AG04449 (cell line): ENCODE measurements at regions not wholly inside any gene's neighbourhood (a gene's known extent, or its start where the extent isn't known, plus 50 kb on each side); places are given as distances from the start of the nearest gene placed in this dataset.
"Not testable (repeated sequence)": the region's sequence is repeated elsewhere in the genome, so short reads cannot be mapped to it uniquely, and the experiment has no call there.

Source experiments
- CTCF ChIA-PET: fragments of 350-600 bp; formaldehyde crosslinking; extraction: SDS; loops from one replicate; lab custom pipeline; 2021; ENCODE audit warnings: antibody characterized with exemption; lab: Yijun Ruan, JAX
- POLR2A ChIA-PET: fragments of 400-600, 350-600 bp; formaldehyde crosslinking; extraction: SDS; loops from one replicate; lab custom pipeline; 2020; ENCODE audit warnings: antibody characterized with exemption, inconsistent platforms; lab: Yijun Ruan, JAX
- DNase-seq: peaks from one replicate; pipeline ENCODE4 v3.0.0-alpha.2; 2010; ENCODE audit warnings: low read depth, low spot score
- H3K4me3 ChIP-seq: 2 replicates; pipeline ENCODE4 v1.5.1; 2011; ENCODE audit warnings: low read depth, mild to moderate bottlenecking, control low read depth, low read length
- TF ChIP-seq, protein P1 (sequence below): IDR thresholded peaks from one replicate; pipeline ENCODE4 v1.5.1; 2011; ENCODE audit warnings: mild to moderate bottlenecking, moderate library complexity, low read length, control low read depth, inconsistent platforms; ENCODE audit not compliant: insufficient read depth; ENCODE audit errors: missing control alignments

DNA sequence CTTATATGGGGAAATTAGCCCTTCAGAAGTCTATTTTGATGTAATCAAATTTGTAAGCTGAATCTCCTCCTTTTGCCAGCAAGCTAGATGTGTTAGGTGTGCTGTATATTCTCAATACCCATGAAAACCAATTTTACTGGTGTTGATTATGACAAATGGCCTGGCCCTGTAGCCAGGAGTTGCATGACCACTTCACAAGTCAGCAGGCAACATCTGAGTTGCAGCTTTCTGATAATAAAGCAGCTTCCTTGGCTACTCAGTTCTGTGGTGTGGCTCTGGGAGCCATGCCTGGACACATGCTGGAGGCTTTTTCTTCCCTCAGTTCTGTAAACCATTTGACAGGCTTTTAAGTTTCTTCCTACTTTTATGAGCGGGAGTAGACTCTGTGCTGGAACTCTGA, 154.1 kb upstream of the CXCL13 start:
- POLR2A ChIA-PET = no interaction called here
- DNase-seq = no peak
- CTCF ChIA-PET = no interaction called here
- TF ChIP-seq, protein P1, sequence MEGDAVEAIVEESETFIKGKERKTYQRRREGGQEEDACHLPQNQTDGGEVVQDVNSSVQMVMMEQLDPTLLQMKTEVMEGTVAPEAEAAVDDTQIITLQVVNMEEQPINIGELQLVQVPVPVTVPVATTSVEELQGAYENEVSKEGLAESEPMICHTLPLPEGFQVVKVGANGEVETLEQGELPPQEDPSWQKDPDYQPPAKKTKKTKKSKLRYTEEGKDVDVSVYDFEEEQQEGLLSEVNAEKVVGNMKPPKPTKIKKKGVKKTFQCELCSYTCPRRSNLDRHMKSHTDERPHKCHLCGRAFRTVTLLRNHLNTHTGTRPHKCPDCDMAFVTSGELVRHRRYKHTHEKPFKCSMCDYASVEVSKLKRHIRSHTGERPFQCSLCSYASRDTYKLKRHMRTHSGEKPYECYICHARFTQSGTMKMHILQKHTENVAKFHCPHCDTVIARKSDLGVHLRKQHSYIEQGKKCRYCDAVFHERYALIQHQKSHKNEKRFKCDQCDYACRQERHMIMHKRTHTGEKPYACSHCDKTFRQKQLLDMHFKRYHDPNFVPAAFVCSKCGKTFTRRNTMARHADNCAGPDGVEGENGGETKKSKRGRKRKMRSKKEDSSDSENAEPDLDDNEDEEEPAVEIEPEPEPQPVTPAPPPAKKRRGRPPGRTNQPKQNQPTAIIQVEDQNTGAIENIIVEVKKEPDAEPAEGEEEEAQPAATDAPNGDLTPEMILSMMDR = no peak
- H3K4me3 ChIP-seq = no peak overlapping the region

DNA sequence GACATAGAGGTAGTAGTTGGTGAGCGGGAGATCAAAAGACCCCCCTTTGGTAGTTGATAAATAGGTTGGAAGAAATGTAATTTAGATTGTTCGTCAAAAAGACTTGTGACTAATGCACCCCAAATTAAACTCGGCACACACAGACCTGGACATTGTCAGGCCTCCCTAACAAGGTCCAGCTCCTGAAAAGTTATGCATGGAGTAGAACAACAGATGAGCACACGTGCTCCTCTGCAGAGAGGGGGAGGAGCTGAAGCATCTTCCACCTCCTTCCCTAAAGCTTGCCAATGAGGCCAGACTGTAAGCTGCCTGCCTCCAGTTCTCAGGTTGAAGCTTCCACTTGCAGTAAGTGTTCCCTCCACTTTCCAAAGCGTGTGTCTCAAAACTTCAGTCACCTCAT, 153.5 kb upstream of the CXCL13 start:
- CTCF ChIA-PET, POLR2A ChIA-PET, H3K4me3 ChIP-seq, DNase-seq: not testable (repeated sequence)

DNA sequence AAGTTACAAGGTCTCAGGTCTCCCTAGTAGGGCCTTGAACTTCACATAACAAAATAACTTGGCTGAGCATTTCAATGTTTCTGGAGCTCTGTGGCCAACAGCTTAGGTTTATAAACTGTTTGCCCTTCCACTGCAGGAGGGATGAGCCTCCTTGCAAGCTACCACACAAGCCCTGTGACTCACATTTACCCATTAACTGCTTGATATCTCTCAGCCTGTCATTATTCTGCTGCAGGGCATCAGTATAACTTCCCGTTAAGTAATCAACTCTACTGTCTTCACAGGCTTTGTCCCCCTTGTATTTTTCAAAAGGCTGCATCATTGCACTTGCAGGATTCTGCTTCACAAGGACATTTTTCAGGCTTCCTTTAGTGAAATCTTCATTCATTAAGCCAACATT, 151.7 kb upstream of the CXCL13 start:
- POLR2A ChIA-PET = no interaction called here
- DNase-seq = no peak
- no peak overlapping the region for H3K4me3 ChIP-seq
- TF ChIP-seq, protein P1 = no peak
- CTCF ChIA-PET = no interaction called here

DNA sequence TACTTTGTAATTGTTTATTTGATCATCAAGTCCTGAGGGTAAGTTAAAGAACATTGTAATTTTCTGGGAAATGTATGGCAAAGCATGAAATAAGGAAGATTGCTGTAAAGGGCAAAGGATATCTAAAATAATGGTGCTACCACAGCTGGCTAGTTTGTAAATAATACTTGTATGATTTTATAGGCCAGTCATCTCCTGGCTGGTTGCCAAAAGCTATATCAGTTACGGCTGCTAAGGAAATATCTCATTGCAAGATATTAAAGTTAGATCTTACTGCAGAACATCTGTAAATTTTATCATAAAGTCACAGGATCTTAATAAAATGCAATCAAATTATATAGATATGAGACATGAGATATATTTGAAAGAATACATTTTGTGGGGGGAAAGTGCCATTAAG, 150.8 kb upstream of the CXCL13 start:
- TF ChIP-seq, protein P1 = no peak
- no peak overlapping the region for H3K4me3 ChIP-seq
- ChIA-PET CTCF (no interaction called here), POLR2A (no interaction called here)
- no peak for DNase-seq

DNA sequence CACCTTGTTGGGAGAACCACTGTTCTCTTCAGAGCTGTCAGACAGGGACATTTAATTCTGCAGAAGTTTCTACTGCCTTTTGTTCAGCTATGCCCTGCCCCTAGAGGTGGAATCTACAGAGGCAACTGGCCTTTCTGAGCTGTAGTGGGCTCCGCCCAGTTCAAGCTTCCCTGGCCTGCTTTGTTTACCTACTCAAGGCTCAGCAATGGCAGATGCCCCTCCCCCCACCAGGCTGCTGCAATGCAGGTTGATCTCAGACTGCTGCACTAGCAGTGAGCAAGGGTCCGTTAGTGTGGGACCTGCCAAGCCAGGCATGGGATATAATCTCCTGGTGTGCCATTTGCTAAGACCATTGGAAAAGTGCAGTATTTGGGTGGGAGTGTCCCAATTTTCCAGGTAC, 141.5 kb upstream of the CXCL13 start:
- CTCF ChIA-PET = interaction anchor here (1.7 to 5.9 kb wide), 3 partner anchors 40 to 155 kb away, joined by 4 to 44 read pairs (median 12); no protein-coding TSS in a partner anchor
- DNase-seq, H3K4me3 ChIP-seq, POLR2A ChIA-PET: not testable (repeated sequence)

DNA sequence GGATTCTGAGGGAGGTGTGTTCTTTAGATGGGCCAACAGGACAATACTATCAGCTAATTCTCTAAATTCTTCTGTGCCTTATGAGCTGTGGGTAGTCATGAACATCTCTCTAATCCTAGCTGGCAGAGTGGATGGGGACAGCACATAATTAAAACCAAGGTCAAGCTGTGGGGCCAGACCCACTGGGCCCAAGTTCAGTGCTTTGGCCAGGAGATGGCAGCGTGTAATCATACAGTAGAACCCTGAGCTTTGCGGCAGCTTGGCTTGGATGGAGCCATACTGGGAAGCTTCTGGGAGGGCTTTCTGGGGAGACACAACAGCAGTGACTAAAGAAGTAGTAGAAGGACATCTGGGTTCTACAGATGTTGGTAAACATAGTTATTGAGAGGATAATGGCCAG, 140.3 kb upstream of the CXCL13 start:
- ChIA-PET POLR2A (no interaction called here), CTCF (interaction anchor here (0.8 to 5.9 kb wide), 9 partner anchors 10 to 233 kb away, joined by 3 to 44 read pairs (median 5); no protein-coding TSS in a partner anchor)
- H3K4me3 ChIP-seq = no peak overlapping the region
- no peak for DNase-seq
- TF ChIP-seq, protein P1 = peak; percentile 42

DNA sequence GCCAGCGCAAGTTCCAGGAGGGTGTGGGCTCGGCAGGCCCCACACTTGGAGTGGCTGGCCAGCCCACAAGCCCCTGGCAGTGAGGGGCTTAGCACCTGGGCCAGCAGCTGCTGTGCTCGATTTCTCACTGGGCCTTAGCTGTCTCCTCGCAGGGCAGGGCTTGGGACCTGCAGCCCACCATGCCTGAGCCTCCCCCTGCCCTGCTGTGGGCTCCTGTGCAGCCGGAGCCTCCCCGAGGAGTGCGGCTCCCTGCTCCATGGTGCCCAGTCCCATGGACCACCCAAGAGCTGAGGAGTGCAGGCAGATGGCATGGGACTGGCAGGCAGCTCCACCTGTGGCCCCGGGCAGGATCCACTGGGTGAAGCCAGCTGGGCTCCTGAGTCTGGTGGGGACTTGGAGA, 139.2 kb upstream of the CXCL13 start:
- H3K4me3 ChIP-seq = no peak overlapping the region
- TF ChIP-seq, protein P1 = no peak
- CTCF ChIA-PET = interaction anchor here (1.4 to 5.9 kb wide), 6 partner anchors 9 to 232 kb away, joined by 3 to 44 read pairs (median 8); no protein-coding TSS in a partner anchor
- POLR2A ChIA-PET = no interaction called here
- no peak for DNase-seq
